ENCODE measurements at regions not wholly inside any gene's neighbourhood (a gene's known extent, or its start where the extent isn't known, plus 50 kb on each side); places are given as distances from the start of the nearest gene placed in this dataset.

DNA sequence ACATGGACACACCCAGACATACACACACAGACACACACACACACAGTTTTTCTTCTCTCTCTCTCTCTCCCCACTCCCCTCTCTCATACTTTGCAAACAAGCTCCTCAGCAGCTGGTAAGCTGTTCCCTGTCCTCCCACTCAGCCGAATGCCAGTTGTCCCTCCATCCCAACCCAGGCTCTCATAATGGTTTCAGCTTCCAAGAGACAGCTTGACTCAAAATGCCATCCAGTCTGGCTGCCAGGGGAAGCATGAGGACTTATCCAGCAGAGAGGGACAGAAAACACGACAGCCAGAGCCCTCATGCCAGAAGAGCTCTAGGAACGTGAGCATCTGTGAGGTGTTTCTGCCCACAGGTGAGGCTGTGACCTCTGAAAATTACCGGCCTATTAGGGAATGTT is 112.6 kb upstream of the SPDL1 start (continued):
- no peak for TF ChIP-seq EZH2 (IDR thresholded peaks at IDR 0.05; ENCODE audit: low read depth, low read length, severe bottlenecking)

Data from H1 (cell line).